ENCODE measurements at regions not wholly inside any gene's neighbourhood (a gene's known extent, or its start where the extent isn't known, plus 50 kb on each side); places are given as distances from the start of the nearest gene placed in this dataset.

GRCh38 chr19:28869459-28869858 lies 343.5 kb downstream of the UQCRFS1 start:
- TF ChIP-seq POLR2A (IDR thresholded peaks at IDR 0.05; ENCODE audit: extremely low read depth, insufficient read length) (no peak), CTCF (IDR thresholded peaks at IDR 0.05; ENCODE audit: low read depth, low read length) (no peak), MYC (IDR thresholded peaks at IDR 0.05; ENCODE audit: low read depth, low read length) (no peak)
